NT2/D1 (cell line): ENCODE measurements at regions not wholly inside any gene's neighbourhood (a gene's known extent, or its start where the extent isn't known, plus 50 kb on each side); places are given as distances from the start of the nearest gene placed in this dataset.

Experiments used
- SUZ12 ChIP-seq: IDR thresholded peaks from 2 replicates; pipeline ENCODE4 v1.6.1; 2011; ENCODE audit not compliant: insufficient read length, insufficient read depth; ENCODE audit errors: extremely low read depth
- YY1 ChIP-seq: IDR thresholded peaks from 2 replicates; pipeline ENCODE4 v1.6.1; 2011; ENCODE audit not compliant: insufficient read length, insufficient read depth
- ZNF274 ChIP-seq: IDR thresholded peaks from 2 replicates; pipeline ENCODE4 v1.6.1; 2011; ENCODE audit warnings: mild to moderate bottlenecking, low read depth, low read length

GRCh38 chr2:239629926-239630617 lies 229.3 kb upstream of the HDAC4 start:
- TF ChIP-seq YY1, result no peak
- TF ChIP-seq SUZ12, result no peak
- no peak for TF ChIP-seq ZNF274
